Esophagus squamous epithelium (tissue), 4 donors: ENCODE measurements at regions not wholly inside any gene's neighbourhood (a gene's known extent, or its start where the extent isn't known, plus 50 kb on each side); places are given as distances from the start of the nearest gene placed in this dataset.
"Not testable (repeated sequence)": the region's sequence is repeated elsewhere in the genome, so short reads cannot be mapped to it uniquely, and the experiment has no call there.

Source experiments
- CTCF ChIP-seq, 6 experiments: fragments of 450-650 bp in 4 of 6; fragments of 200-600 bp in 2 of 6; sonication (generic) in 2 of 6; IDR thresholded peaks; one replicate each; pipeline ENCODE4 v1.5.1; 2016 to 2019; ENCODE audit warnings: antibody characterized with exemption in 6 of 6, mild to moderate bottlenecking in 4 of 6, moderate library complexity in 4 of 6
- POLR2A ChIP-seq, 4 donors: fragments of 450-650 bp; IDR thresholded peaks; one replicate each; pipeline ENCODE4 v1.6.1; 2017; ENCODE audit warnings: antibody characterized with exemption in 4 of 4, mild to moderate bottlenecking in 4 of 4, moderate library complexity in 3 of 4

GRCh38 chr14:31918289-31918688 is 158.8 kb upstream of the ARHGAP5 start:
- TF ChIP-seq CTCF, POLR2A (IDR thresholded peaks at IDR 0.05): not testable (repeated sequence)
